PC-3 (cell line): ENCODE measurements at regions not wholly inside any gene's neighbourhood (a gene's known extent, or its start where the extent isn't known, plus 50 kb on each side); places are given as distances from the start of the nearest gene placed in this dataset.
"Not testable (repeated sequence)": the region's sequence is repeated elsewhere in the genome, so short reads cannot be mapped to it uniquely, and the experiment has no call there.

ENCODE experiments used
- ATAC-seq: fragments of 200-7000 bp; cut with Tn5 transposase; 2 replicates; pipeline ENCODE4 v1.9.1; 2020; ENCODE audit warnings: mild to moderate bottlenecking, moderate library complexity
- BruUV-seq: library from RNA; stranded (reverse); fragments of 400-500 nt; replicated peaks from 2 replicates; lab custom pipeline; 2021; lab: Mats Ljungman, UMichigan
- CTCF ChIA-PET: fragments of 300-600 bp; sonication (Branson Sonifier 250); formaldehyde crosslinking; loops from one replicate; lab custom pipeline; 2022; ENCODE audit warnings: antibody characterized with exemption; lab: Charles Lee
- POLR2A ChIA-PET: fragments of 300-600 bp; sonication (Branson Sonifier 250); formaldehyde crosslinking; loops from one replicate; lab custom pipeline; 2022; ENCODE audit warnings: antibody characterized with exemption; ENCODE audit not compliant: unreplicated experiment; lab: Charles Lee
- DNase-seq: peaks from one replicate; pipeline ENCODE4 v3.0.0-alpha.2; 2015
- H2AFZ ChIP-seq: fragments of 300-600 bp; sonication (generic); 2 replicates; pipeline ENCODE4 v1.6.0; 2016; ENCODE audit warnings: antibody characterized with exemption, low read length
- H3F3A ChIP-seq: fragments of 300-600 bp; sonication (generic); one replicate; pipeline ENCODE4 v1.6.0; 2017; ENCODE audit warnings: antibody characterized with exemption, low read length, control low read depth, mild to moderate bottlenecking; ENCODE audit not compliant: unreplicated experiment
- H3K27ac ChIP-seq: fragments of 300-600 bp; sonication (generic); 2 replicates; pipeline ENCODE4 v1.5.1; 2016; ENCODE audit warnings: mild to moderate bottlenecking, low read length
- H3K27me3 ChIP-seq: fragments of 300-600 bp; sonication (generic); 2 replicates; pipeline ENCODE4 v1.6.1; 2016; ENCODE audit warnings: low read length, mixed read lengths
- H3K36me3 ChIP-seq: fragments of 300-600 bp; sonication (generic); 2 replicates; pipeline ENCODE4 v1.6.1; 2016; ENCODE audit warnings: low read depth, mixed run types, low read length, mixed read lengths
- H3K4me1 ChIP-seq: fragments of 300-600 bp; sonication (generic); 2 replicates; pipeline ENCODE4 v1.5.1; 2016; ENCODE audit warnings: low read length; ENCODE audit not compliant: insufficient read depth
- H3K4me2 ChIP-seq: fragments of 300-600 bp; sonication (generic); 2 replicates; pipeline ENCODE4 v1.6.0; 2016; ENCODE audit warnings: low read length
- H3K4me3 ChIP-seq: fragments of 300-600 bp; sonication (generic); 2 replicates; pipeline ENCODE4 v1.5.1; 2016; ENCODE audit warnings: mild to moderate bottlenecking, low read length, mixed read lengths
- H3K79me2 ChIP-seq: fragments of 300-600 bp; sonication (generic); 2 replicates; pipeline ENCODE4 v1.6.1; 2017; ENCODE audit warnings: low read length, mixed read lengths
- H3K9ac ChIP-seq: fragments of 300-600 bp; sonication (generic); 2 replicates; pipeline ENCODE4 v1.6.0; 2016; ENCODE audit warnings: mild to moderate bottlenecking, low read length
- H3K9me2 ChIP-seq: fragments of 300-600 bp; sonication (generic); replicated peaks from 2 replicates; pipeline ENCODE4 v1.6.1; 2016; ENCODE audit warnings: mixed run types, low read length, mixed read lengths
- H3K9me3 ChIP-seq: fragments of 300-600 bp; sonication (generic); 2 replicates; pipeline ENCODE4 v1.6.1; 2016; ENCODE audit warnings: low read length, mixed read lengths
- H4K20me1 ChIP-seq: fragments of 300-600 bp; sonication (generic); 2 replicates; pipeline ENCODE4 v1.6.1; 2016; ENCODE audit warnings: low read length, mixed read lengths
- EZH2 ChIP-seq: fragments of 300-600 bp; sonication (generic); IDR thresholded peaks from one replicate; pipeline ENCODE4 v1.6.1; 2017; ENCODE audit warnings: antibody characterized with exemption, mild to moderate bottlenecking, low read length; ENCODE audit not compliant: unreplicated experiment
- EZH2phosphoT487 ChIP-seq: fragments of 300-600 bp; sonication (generic); IDR thresholded peaks from 2 replicates; pipeline ENCODE4 v1.6.1; 2018; ENCODE audit warnings: mild to moderate bottlenecking, antibody characterized with exemption, low read length, borderline replicate concordance
- intact Hi-C: fragments of 100-400 bp; cut with micrococcal nuclease; formaldehyde crosslinking; loops from 2 replicates; pipeline ENCODE4 v1.9.0; 2023
- TF ChIP-seq, protein P1 (sequence below): fragments of 300-600 bp; sonication (generic); conservative IDR thresholded peaks from 2 replicates; pipeline ENCODE4 v1.5.1; 2017; ENCODE audit warnings: antibody characterized with exemption, low read depth, mild to moderate bottlenecking, low read length

DNA sequence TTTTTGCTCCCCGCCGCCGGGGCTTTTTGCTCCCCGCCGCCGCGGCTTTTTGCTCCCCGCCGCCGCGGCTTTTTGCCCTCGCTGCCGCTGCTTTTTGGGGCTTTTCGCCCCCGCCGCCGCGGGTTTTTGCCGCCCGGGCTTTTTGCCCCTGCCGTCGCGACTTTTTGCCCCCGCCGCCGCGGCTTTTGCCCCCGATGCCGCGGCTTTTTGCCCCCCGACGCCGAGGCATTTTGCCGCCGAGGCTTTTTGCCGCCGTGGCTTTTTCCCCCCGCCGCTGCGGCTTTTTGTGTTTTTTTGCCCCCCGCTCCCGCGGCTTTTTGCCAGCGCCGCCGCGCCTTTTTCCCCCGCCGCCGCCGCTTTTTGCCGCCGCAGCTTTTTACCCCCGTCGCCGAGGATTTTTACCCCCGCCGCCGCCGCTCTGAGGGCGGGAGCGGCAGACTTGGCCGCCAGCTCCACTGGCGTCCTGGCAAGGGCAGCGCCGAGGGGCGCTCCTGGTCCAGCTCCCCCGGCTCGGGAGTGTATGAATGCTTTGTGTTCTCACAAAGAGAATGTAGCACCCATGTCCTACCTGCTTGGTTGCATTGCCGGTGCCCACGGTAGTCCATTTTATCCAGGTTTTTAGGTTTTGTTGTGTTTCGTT is 151.7 kb downstream of the KCNJ18 start:
- H3K4me1 ChIP-seq: no peaks in the 10 kb centered on the region
- no peaks in the 10 kb centered on the region for H3K9me3 ChIP-seq
- no peaks in the 10 kb centered on the region for H3K27me3 ChIP-seq
- no peaks in the 10 kb centered on the region for H3K79me2 ChIP-seq
- no peak for ATAC-seq
- BruUV-seq: no TSS peak
- no peaks in the 10 kb centered on the region for H4K20me1 ChIP-seq
- no peaks in the 10 kb centered on the region for H3F3A ChIP-seq
- H3K9me2 ChIP-seq: no peaks in the 10 kb centered on the region
- POLR2A ChIA-PET: no interaction called here
- H2AFZ ChIP-seq: no peak overlapping the region
- CTCF ChIA-PET: no interaction called here
- intact Hi-C loops: no loop called here
- H3K36me3 ChIP-seq: no peaks in the 10 kb centered on the region
- H3K27ac ChIP-seq: no peak overlapping the region
- TF ChIP-seq EZH2: no peak
- TF ChIP-seq EZH2phosphoT487: no peak
- TF ChIP-seq, protein P1, sequence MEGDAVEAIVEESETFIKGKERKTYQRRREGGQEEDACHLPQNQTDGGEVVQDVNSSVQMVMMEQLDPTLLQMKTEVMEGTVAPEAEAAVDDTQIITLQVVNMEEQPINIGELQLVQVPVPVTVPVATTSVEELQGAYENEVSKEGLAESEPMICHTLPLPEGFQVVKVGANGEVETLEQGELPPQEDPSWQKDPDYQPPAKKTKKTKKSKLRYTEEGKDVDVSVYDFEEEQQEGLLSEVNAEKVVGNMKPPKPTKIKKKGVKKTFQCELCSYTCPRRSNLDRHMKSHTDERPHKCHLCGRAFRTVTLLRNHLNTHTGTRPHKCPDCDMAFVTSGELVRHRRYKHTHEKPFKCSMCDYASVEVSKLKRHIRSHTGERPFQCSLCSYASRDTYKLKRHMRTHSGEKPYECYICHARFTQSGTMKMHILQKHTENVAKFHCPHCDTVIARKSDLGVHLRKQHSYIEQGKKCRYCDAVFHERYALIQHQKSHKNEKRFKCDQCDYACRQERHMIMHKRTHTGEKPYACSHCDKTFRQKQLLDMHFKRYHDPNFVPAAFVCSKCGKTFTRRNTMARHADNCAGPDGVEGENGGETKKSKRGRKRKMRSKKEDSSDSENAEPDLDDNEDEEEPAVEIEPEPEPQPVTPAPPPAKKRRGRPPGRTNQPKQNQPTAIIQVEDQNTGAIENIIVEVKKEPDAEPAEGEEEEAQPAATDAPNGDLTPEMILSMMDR: no peak
- H3K9ac ChIP-seq: no peak overlapping the region
- no peak overlapping the region for H3K4me2 ChIP-seq
- no peak for DNase-seq
- no peak overlapping the region for H3K4me3 ChIP-seq

DNA sequence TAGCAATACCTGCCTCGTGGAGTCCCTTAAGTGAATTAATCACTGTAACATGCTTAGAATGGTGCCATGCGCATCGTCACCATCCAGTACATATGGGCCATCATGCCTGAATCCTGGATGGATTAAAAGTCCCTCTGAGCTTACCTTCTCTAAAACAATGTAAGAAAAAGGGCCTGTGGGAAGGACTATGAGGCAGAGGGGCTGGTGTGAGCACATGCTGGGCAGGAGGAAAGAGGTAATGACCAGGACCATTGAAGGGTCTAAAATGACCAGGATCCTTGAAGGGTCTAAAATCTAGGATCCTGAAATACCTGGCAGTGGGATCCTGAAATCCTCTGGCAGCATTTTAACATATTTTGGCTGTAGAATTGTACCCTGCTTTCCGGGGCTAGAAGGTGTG is 156.2 kb downstream of the KCNJ18 start:
- H3K27me3 ChIP-seq, H3K9me3 ChIP-seq, POLR2A ChIA-PET, H3K4me1 ChIP-seq, BruUV-seq, H2AFZ ChIP-seq, H3K9ac ChIP-seq, intact Hi-C loops, H3K79me2 ChIP-seq, H3K36me3 ChIP-seq, H4K20me1 ChIP-seq, H3K4me2 ChIP-seq, CTCF ChIA-PET, H3F3A ChIP-seq, H3K4me3 ChIP-seq, ATAC-seq, H3K9me2 ChIP-seq, DNase-seq, H3K27ac ChIP-seq: not testable (repeated sequence)

- H3K4me2 ChIP-seq, H3K36me3 ChIP-seq, H4K20me1 ChIP-seq, intact Hi-C loops, H3K9ac ChIP-seq, H2AFZ ChIP-seq, H3K79me2 ChIP-seq, H3K9me2 ChIP-seq, H3K27ac ChIP-seq, CTCF ChIA-PET, ATAC-seq, H3K9me3 ChIP-seq, BruUV-seq, POLR2A ChIA-PET, H3K4me3 ChIP-seq, H3K27me3 ChIP-seq, H3K4me1 ChIP-seq, H3F3A ChIP-seq, DNase-seq: not testable (repeated sequence)
Measured at GRCh38 chr17:21849030-21849429, 156.7 kb downstream of the KCNJ18 start.

GRCh38 chr17:21850614-21851013 is 158.3 kb downstream of the KCNJ18 start:
- H3K79me2 ChIP-seq, H3K4me3 ChIP-seq, CTCF ChIA-PET, ATAC-seq, H3K9ac ChIP-seq, H2AFZ ChIP-seq, H3F3A ChIP-seq, intact Hi-C loops, POLR2A ChIA-PET, H4K20me1 ChIP-seq, DNase-seq, H3K27ac ChIP-seq, H3K36me3 ChIP-seq, H3K9me3 ChIP-seq, BruUV-seq, H3K9me2 ChIP-seq, H3K4me2 ChIP-seq, H3K4me1 ChIP-seq, H3K27me3 ChIP-seq: not testable (repeated sequence)
